ENCODE measurements at regions not wholly inside any gene's neighbourhood (a gene's known extent, or its start where the extent isn't known, plus 50 kb on each side); places are given as distances from the start of the nearest gene placed in this dataset.

DNA sequence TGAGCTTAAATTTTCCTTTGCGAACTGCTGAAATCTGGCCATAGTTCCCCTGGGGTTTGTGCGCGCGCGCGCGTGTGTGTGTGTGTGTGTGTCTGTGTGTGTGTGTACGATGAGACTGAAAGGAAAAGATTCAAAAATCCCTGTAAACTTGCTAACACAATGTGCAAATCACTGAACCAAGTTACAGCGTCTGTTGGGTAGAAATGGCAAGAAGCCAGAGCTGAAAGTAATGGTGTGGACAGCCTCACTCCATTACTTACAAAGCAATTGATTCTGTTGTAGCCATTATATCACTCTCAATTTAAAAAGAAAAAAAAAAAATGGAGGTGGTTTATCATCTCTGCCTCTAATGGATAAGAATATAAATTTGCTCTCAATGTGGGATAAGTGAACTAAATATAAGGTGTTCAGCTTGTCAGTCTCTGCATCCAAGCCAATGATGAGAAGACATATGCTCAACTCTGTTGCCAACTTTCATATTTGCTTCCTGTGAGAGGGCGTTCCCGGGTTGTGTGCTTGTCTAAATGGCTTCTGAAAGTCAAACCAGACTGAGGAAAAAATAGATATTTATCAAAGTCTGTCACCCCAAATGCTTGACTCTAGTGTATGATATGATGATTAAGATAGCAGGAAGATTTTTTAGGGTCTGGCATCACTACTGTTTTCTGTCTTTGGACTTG lies 422.2 kb downstream of the ZNF385D start:
- Mint-ChIP-seq H3K36me3 (ENCODE audit: low read depth) (no peaks in the 10 kb centered on the region), H3K4me1 (no peaks in the 10 kb centered on the region), H3K4me3 (no peak overlapping the region), H3K27ac (peak overlapping the region in 1 of 3 experiments; percentile 19), H3K27me3 (ENCODE audit: low read depth) (no peaks in the 10 kb centered on the region), H3K9me3 (no peaks in the 10 kb centered on the region)
- TF ChIP-seq, protein P1, sequence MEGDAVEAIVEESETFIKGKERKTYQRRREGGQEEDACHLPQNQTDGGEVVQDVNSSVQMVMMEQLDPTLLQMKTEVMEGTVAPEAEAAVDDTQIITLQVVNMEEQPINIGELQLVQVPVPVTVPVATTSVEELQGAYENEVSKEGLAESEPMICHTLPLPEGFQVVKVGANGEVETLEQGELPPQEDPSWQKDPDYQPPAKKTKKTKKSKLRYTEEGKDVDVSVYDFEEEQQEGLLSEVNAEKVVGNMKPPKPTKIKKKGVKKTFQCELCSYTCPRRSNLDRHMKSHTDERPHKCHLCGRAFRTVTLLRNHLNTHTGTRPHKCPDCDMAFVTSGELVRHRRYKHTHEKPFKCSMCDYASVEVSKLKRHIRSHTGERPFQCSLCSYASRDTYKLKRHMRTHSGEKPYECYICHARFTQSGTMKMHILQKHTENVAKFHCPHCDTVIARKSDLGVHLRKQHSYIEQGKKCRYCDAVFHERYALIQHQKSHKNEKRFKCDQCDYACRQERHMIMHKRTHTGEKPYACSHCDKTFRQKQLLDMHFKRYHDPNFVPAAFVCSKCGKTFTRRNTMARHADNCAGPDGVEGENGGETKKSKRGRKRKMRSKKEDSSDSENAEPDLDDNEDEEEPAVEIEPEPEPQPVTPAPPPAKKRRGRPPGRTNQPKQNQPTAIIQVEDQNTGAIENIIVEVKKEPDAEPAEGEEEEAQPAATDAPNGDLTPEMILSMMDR (IDR thresholded peaks at IDR 0.05; ENCODE audit: unreplicated experiment in 3 of 3), result no peak

DNA sequence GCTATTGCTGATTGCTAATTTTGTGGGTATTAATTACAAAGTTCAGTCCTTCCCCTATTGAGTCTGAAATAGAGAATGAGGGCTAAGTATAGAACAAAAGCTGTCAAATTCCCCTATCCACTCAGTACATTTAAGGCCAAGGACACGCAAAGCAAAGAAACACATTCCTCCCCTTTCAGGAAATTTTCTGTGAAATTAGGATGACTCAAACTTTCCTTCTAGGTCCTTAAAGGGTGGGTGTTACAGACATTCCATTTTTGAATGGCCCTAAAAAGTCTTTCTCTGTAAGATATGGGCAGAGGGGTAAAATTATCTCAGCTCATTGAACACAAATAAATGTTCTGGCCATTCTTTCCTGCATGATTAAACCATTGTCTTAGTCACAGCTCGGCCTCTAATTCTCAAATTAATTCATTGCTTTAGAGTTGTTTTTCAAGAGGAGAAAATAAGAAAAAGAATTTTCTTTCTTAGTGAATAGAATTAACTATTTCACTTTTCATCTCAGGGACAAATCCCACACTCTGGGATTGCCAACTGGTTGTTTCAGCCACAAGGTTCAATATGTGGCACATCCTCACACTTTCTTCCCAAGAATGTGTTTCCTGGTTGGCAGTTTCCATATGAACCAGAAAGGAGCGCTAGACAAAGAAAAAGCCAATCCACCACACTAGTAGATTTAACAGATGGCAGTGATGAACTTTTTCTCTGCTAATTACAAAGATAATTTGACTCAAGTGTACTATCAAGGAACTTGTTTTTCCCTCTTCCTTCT lies 424.1 kb downstream of the ZNF385D start:
- Mint-ChIP-seq H3K27ac (no peak overlapping the region), H3K4me3 (no peak overlapping the region), H3K4me1 (no peaks in the 10 kb centered on the region), H3K9me3 (no peaks in the 10 kb centered on the region), H3K27me3 (ENCODE audit: low read depth) (no peaks in the 10 kb centered on the region), H3K36me3 (ENCODE audit: low read depth) (no peaks in the 10 kb centered on the region)
- TF ChIP-seq, protein P1 (IDR thresholded peaks at IDR 0.05; ENCODE audit: unreplicated experiment in 3 of 3), result no peak

- Mint-ChIP-seq H3K27ac (no peak overlapping the region), H3K36me3 (ENCODE audit: low read depth) (no peaks in the 10 kb centered on the region), H3K27me3 (ENCODE audit: low read depth) (no peaks in the 10 kb centered on the region), H3K4me3 (no peak overlapping the region), H3K4me1 (peaks cover 7% of the 10 kb centered on the region), H3K9me3 (no peaks in the 10 kb centered on the region)
- TF ChIP-seq, protein P1 (IDR thresholded peaks at IDR 0.05; ENCODE audit: unreplicated experiment in 3 of 3), result no peak
Measured at GRCh38 chr3:21314688-21315087, 436.3 kb downstream of the ZNF385D start.

GRCh38 chr3:21310891-21311290 lies 440.1 kb downstream of the ZNF385D start:
- H3K27me3 Mint-ChIP-seq (ENCODE audit: low read depth), result no peaks in the 10 kb centered on the region
- no peak overlapping the region for H3K27ac Mint-ChIP-seq
- TF ChIP-seq, protein P1 (IDR thresholded peaks at IDR 0.05; ENCODE audit: unreplicated experiment in 3 of 3), result no peak
- H3K9me3 Mint-ChIP-seq, result peaks cover 3% of the 10 kb centered on the region
- H3K4me3 Mint-ChIP-seq, result no peak overlapping the region
- H3K4me1 Mint-ChIP-seq, result no peaks in the 10 kb centered on the region
- no peaks in the 10 kb centered on the region for H3K36me3 Mint-ChIP-seq (ENCODE audit: low read depth)

GRCh38 chr3:21310161-21310560 lies 440.8 kb downstream of the ZNF385D start:
- H3K4me3 Mint-ChIP-seq, result no peak overlapping the region

More at GRCh38 chr3:21310161-21310560, 440.8 kb downstream of the ZNF385D start:
- Mint-ChIP-seq H3K9me3 (peaks cover 6% of the 10 kb centered on the region), H3K4me1 (no peaks in the 10 kb centered on the region), H3K36me3 (ENCODE audit: low read depth) (no peaks in the 10 kb centered on the region), H3K27me3 (ENCODE audit: low read depth) (no peaks in the 10 kb centered on the region), H3K27ac (no peak overlapping the region)
- TF ChIP-seq, protein P1 (IDR thresholded peaks at IDR 0.05; ENCODE audit: unreplicated experiment in 3 of 3), result no peak

Data from nephron (organoid).